ENCODE measurements at regions not wholly inside any gene's neighbourhood (a gene's known extent, or its start where the extent isn't known, plus 50 kb on each side); places are given as distances from the start of the nearest gene placed in this dataset.

- Histone ChIP-seq H3K36me3 (no peaks in the 10 kb centered on the region), H3K4me1 (no peaks in the 10 kb centered on the region), H3K27me3 (no peaks in the 10 kb centered on the region), H3K27ac (no peak overlapping the region), H3K9me3 (no peaks in the 10 kb centered on the region), H3K4me3 (replicated peaks in 1 of 3) (no peak overlapping the region)
- TF ChIP-seq POLR2A (IDR thresholded peaks at IDR 0.05) (no peak), CTCF (IDR thresholded peaks at IDR 0.05) (no peak)
- 87 to 88% methylated on average over 1 of the region's 1 CpG for WGBS, 2 donors
- intact Hi-C loops (cut with DNase I) = no loop called here
- DNase-seq = no peak
Observed at GRCh38 chr18:29137773-29138495, 961.0 kb upstream of the CDH2 start.

GRCh38 chr18:29123706-29124530 is 947.0 kb upstream of the CDH2 start:
- Histone ChIP-seq H3K4me3 (replicated peaks in 1 of 3) (no peak overlapping the region), H3K27ac (no peak overlapping the region), H3K9me3 (no peaks in the 10 kb centered on the region), H3K27me3 (no peaks in the 10 kb centered on the region), H3K36me3 (no peaks in the 10 kb centered on the region), H3K4me1 (no peaks in the 10 kb centered on the region)
- no peak for TF ChIP-seq POLR2A (IDR thresholded peaks at IDR 0.05)
- TF ChIP-seq CTCF (IDR thresholded peaks at IDR 0.05) = no peak
- DNase-seq = no peak
- intact Hi-C loops (cut with DNase I) = no loop called here
- 90 to 93% methylated on average over 1 of the region's 1 CpG for WGBS, 2 donors

GRCh38 chr18:29104671-29105070 is 927.7 kb upstream of the CDH2 start:
- intact Hi-C loops (cut with DNase I) = no loop called here
- no peak overlapping the region for H3K27ac ChIP-seq
- DNase-seq = no peak
- WGBS, 2 donors = 85 to 86% methylated on average over 6 of the region's 6 CpGs
- H3K4me3 ChIP-seq (replicated peaks in 1 of 3) = no peak overlapping the region
- no peaks in the 10 kb centered on the region for H3K36me3 ChIP-seq
- no peak for TF ChIP-seq POLR2A (IDR thresholded peaks at IDR 0.05)
- TF ChIP-seq CTCF (IDR thresholded peaks at IDR 0.05) = no peak
- H3K9me3 ChIP-seq = no peaks in the 10 kb centered on the region
- H3K27me3 ChIP-seq = no peaks in the 10 kb centered on the region
- no peaks in the 10 kb centered on the region for H3K4me1 ChIP-seq

- H3K4me3 ChIP-seq (replicated peaks in 1 of 3) = no peak overlapping the region
- H3K27me3 ChIP-seq = no peaks in the 10 kb centered on the region
- H3K27ac ChIP-seq = no peak overlapping the region
- intact Hi-C loops (cut with DNase I) = no loop called here
- H3K36me3 ChIP-seq = no peaks in the 10 kb centered on the region
- no peaks in the 10 kb centered on the region for H3K9me3 ChIP-seq
- no peak for TF ChIP-seq POLR2A (IDR thresholded peaks at IDR 0.05)
- TF ChIP-seq CTCF (IDR thresholded peaks at IDR 0.05) = no peak
- 75 to 85% methylated on average over 1 of the region's 1 CpG for WGBS, 2 donors
- H3K4me1 ChIP-seq = no peaks in the 10 kb centered on the region
- no peak for DNase-seq
Observed at GRCh38 chr18:29104227-29104626, 927.3 kb upstream of the CDH2 start.
